Hepatocyte (in vitro differentiated cells): ENCODE measurements at regions not wholly inside any gene's neighbourhood (a gene's known extent, or its start where the extent isn't known, plus 50 kb on each side); places are given as distances from the start of the nearest gene placed in this dataset.

ENCODE experiments used
- EZH2 ChIP-seq: fragments of 200-600 bp; sonication (generic); IDR thresholded peaks from 2 replicates; pipeline ENCODE4 v1.6.1; 2016; ENCODE audit warnings: antibody characterized with exemption, mild to moderate bottlenecking, borderline replicate concordance
- TF ChIP-seq, protein P1 (sequence below): fragments of 200-600 bp; sonication (generic); IDR thresholded peaks from 2 replicates; pipeline ENCODE4 v1.5.1; 2016; ENCODE audit warnings: antibody characterized with exemption, mild to moderate bottlenecking; ENCODE audit not compliant: poor library complexity

DNA sequence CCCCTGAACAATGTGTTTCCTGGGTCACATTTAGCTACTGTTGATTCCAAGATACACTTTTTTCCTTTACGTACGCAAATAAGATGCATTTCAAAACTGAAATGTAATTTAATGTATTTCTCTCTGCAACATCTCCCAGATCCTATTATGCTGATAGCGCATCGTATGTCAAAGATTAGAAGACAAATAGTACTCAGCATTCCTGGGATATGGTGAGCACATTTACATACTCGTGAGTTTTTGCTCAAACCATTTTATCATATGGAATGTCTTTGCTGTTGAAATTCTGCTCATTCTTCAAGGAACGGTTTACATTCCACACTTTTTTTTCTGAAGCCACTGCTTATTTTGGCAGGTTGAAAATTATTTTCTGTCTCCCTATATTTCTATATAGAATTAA lies 221.4 kb downstream of the OXSM start:
- TF ChIP-seq, protein P1, sequence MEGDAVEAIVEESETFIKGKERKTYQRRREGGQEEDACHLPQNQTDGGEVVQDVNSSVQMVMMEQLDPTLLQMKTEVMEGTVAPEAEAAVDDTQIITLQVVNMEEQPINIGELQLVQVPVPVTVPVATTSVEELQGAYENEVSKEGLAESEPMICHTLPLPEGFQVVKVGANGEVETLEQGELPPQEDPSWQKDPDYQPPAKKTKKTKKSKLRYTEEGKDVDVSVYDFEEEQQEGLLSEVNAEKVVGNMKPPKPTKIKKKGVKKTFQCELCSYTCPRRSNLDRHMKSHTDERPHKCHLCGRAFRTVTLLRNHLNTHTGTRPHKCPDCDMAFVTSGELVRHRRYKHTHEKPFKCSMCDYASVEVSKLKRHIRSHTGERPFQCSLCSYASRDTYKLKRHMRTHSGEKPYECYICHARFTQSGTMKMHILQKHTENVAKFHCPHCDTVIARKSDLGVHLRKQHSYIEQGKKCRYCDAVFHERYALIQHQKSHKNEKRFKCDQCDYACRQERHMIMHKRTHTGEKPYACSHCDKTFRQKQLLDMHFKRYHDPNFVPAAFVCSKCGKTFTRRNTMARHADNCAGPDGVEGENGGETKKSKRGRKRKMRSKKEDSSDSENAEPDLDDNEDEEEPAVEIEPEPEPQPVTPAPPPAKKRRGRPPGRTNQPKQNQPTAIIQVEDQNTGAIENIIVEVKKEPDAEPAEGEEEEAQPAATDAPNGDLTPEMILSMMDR = no peak
- TF ChIP-seq EZH2 = no peak
